ENCODE measurements at regions not wholly inside any gene's neighbourhood (a gene's known extent, or its start where the extent isn't known, plus 50 kb on each side); places are given as distances from the start of the nearest gene placed in this dataset.
"Not testable (repeated sequence)": the region's sequence is repeated elsewhere in the genome, so short reads cannot be mapped to it uniquely, and the experiment has no call there.

- no peak for DNase-seq
Measured at GRCh38 chr4:23023121-23023520, 330.4 kb downstream of the GBA3 start.

DNA sequence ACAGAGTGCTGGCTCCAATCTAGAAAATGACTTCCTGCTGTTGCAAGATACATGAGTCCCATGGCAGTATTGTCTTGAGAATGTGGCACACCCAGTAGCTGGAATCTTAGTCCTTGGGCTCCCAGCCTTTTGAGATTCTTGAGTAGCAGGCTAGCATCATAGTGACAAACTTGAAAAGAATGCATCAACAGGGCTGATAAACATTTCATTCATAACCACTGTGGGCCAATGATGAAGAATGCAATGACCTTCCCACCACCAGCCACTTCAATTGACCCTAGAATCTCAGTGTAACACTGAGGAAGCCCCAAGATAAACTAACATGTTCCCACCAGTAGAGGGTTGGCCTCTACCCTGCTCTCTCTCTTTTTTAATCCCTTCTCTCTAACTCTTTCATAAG lies 329.3 kb downstream of the GBA3 start:
- peak in 2 of 3 donors; percentile 12 to 78 for DNase-seq

- no peak for DNase-seq
Measured at GRCh38 chr4:23021040-23021439, 328.3 kb downstream of the GBA3 start.

DNA sequence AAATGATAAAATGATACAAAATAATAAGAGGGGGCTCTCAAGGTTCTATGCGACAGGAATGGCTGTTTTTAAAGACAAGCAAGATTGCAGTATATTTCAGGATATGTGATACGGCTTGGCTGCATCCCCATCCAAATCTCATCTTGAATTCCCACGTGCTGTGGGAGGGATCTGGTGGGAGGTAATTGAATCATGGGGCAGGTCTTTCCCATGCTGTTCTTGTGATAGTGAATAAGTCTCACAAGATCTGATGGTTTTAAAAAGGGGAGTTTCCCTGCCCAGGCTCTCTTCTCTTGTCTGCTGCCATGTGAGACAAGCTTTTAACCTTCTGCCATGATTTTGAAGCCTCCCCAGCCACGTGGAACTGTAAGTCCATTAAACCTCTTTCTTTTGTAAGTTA lies 327.7 kb downstream of the GBA3 start:
- DNase-seq: not testable (repeated sequence)

DNA sequence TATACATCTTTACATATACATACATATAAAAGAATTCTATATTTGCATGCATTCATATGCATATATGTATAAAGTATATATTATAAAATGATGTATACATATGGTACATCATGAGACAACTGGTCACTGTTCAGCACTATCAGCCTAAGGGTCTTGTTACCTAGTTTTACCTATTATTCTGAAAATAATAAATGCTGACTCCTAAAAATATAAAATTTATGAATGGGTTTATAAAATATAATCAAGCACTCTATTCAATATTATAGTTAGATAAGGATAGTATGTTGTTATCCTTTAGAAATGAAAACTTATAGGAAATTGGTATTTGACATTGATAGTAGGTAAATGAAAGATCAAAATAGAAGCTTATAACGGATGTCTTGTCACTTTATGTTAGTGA lies 324.2 kb downstream of the GBA3 start:
- no peak for DNase-seq

- peak in 2 of 3 donors; percentile 8 to 38 for DNase-seq
Measured at GRCh38 chr4:23015821-23016220, 323.1 kb downstream of the GBA3 start.

GRCh38 chr4:23009093-23009492 lies 316.4 kb downstream of the GBA3 start:
- DNase-seq: no peak

DNA sequence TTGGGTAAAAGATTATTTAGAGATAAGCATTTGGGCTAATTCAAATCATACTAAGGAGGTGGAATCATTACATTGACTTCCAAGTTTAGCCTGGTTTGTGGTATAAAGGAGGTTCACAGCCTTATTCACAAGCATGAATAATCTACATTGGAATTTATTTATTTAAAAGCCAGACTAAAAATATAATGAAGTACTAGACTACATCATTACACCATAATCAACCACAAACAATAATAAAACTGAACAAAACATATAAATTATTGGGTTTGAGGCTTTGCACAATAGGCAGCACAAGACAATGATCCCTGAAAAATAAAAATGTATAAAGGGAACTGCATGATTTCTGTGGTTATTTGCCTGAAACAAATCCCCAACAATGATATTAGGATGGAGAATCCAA lies 314.0 kb downstream of the GBA3 start:
- peak in 1 of 3 donors; percentile 49 for DNase-seq

DNA sequence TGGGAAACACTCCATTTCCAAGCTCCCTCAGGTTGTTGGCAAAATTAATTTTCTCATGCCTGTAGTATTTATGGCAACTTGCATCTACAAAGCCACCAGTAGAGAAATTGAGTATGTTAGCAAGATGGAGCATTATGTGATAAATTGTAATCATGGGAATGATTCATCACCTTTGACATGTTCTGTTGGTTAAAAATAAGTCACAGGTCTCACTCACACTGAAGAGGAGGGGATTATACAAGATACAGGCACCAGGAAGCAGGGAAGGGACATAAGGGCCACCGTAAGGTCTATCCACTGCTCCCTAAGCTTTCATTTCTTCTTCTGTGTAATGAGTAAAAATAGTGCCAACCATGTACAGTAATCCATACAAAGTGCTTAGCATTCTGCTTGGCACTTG lies 313.0 kb downstream of the GBA3 start:
- no peak for DNase-seq

DNA sequence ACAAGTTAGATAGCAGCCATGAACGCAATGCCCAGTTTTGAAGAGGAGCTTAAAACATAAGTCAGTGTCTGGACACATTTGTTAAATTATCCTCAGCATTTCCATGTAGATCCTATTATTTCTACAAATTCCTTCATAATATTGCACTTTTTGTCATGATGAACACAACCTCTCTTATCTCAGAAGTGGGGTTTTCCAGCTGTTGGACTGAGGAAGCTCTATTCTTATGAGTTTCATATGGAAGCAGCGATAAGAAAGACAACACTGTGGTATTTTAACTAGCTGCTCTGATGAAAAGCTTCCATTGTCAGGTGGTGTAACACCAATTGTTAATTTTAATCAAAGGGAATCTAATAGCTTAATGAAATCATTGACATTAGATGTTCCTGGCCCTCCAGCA lies 308.7 kb downstream of the GBA3 start:
- DNase-seq: no peak

- no peak for DNase-seq
Measured at GRCh38 chr4:22999419-22999818, 306.7 kb downstream of the GBA3 start.

- DNase-seq: no peak
Measured at GRCh38 chr4:22997358-22998224, 304.9 kb downstream of the GBA3 start.

GRCh38 chr4:22991576-22991975 lies 298.8 kb downstream of the GBA3 start:
- DNase-seq: no peak

DNA sequence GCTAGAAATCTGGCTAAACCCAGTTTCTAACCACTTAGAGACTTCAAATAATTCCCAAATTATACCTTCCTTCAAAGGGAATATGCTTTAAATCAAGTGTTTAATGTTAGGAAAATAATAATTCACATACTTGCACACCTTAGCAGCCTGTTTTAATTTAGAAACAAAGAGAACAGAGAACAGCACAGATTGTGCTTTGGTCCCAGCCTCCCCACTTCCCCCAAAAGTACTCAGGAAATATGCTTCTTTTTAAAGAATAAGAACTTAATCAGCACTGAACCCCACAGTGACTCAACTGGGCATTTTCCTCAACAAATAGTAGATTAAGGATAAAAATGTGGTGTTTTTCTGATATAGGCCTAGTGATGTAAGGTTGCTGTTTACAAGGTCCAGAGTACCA lies 295.8 kb downstream of the GBA3 start:
- DNase-seq: no peak

DNA sequence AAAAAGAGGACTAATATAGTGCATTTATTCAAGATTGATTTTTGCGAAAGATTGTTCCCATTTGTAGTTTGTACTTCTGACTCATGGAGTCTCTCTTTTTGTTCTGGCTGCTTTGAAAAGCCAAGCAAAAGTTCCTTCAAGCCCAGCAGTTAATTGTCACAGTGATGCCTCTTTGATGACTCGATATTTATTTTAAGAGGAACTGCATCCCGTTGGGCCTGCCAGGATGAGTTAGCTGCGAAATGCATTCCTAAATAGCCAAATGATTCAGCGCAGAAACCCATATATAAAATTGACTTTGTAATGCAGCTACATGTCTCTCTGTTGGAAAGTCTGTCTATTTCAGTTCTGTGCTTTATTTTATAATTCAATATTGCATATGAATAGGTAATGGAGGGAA lies 295.1 kb downstream of the GBA3 start:
- DNase-seq: peak in 1 of 3 donors; percentile 78

GRCh38 chr4:22986881-22987280 lies 294.1 kb downstream of the GBA3 start:
- no peak for DNase-seq

GRCh38 chr4:22986262-22986661 lies 293.5 kb downstream of the GBA3 start:
- no peak for DNase-seq

GRCh38 chr4:22984390-22984789 lies 291.7 kb downstream of the GBA3 start:
- DNase-seq: no peak

DNA sequence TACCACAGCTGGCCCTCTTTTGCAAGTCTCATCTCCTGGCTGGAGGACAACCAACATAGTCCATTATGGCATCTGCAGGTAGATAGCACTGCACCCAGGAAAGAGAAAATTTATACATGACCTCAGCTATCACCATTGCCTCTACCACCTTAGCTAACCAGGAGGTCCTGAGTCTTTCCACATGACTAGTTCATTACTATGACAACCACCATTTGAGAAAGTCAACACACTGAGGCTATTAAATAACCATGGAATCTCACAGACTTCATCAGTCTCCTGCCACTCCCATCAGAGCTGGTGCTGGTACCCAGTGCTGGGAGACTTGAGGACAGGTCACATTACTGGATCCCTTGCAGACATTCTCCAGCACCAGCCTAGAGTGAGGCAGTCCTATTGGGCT lies 285.9 kb downstream of the GBA3 start:
- no peak for DNase-seq

- DNase-seq: no peak
Measured at GRCh38 chr4:22970665-22971064, 277.9 kb downstream of the GBA3 start.

DNA sequence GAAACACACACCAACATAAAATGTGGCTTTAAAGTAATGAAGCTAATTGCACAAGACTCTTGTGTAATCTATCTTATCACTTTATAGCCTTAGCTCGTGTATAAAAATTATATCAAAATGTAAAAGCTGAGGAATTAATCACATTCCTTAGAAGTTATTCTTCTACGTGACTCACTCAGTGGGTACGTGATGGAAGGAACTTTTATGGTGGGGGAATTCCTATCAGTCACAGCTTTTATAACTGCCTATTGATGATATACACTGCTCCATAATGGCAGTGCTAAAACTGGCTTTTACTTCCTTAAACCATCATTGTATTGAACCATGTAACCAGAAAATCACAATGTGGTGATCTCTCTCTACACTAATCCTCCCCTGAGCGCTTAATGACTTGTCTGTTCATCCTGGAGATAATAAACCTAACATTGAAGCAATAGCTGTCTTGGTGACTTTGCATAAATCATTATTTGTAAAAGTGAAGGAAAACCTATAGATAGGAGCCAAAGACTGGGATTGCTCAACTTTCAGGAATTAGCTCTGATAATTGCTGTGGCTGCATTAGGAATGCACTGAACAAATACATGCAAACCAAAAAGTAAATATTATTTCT lies 276.7 kb downstream of the GBA3 start:
- peak in 1 of 3 donors; percentile 56 for DNase-seq

DNA sequence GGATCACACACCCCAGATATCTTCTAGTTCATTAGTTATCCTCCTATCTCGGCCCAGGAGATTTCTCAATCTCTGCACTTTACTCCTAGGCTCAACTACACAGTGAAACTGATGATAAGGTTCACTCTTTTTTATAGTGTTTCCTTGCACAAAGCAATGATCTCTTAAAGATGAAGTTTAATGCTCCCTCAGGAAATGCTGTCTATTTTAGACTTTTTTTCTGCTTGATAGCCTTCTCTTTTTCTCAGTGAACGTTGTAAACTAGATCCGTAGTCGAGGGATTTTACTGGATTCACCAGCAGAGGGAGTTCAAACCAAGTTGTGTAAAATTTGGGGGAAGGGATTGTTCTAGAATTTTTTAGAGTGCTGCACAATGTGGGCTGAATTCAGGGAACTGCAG lies 269.6 kb downstream of the GBA3 start:
- peak; percentile 0 to 21 (median 13) for DNase-seq

DNA sequence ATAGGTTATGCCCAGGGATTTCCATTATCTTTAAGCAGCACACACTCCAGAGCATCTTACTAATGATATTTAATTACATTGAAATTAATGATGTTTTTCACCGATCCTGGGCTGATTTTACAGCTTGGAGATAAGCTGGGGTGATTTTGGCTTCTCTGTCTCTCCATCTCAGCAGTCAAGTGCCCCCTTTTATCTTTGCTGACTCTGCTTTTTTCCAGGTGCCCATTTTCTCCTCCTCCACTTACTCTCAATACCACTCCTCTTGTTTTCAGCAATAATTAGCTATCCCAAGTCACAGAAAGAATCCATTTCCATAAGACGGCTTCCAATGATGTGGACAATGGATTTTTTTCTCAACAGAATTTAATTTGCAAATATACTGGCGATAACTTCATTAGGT lies 266.7 kb downstream of the GBA3 start:
- DNase-seq: no peak
